HG03139 (cell line): ENCODE measurements at regions not wholly inside any gene's neighbourhood (a gene's known extent, or its start where the extent isn't known, plus 50 kb on each side); places are given as distances from the start of the nearest gene placed in this dataset.
"Not testable (repeated sequence)": the region's sequence is repeated elsewhere in the genome, so short reads cannot be mapped to it uniquely, and the experiment has no call there.

Source experiments
- ATAC-seq: cut with Tn5 transposase; IDR thresholded peaks from one replicate; pipeline ENCODE4 v1.9.1; 2021; ENCODE audit not compliant: unreplicated experiment

DNA sequence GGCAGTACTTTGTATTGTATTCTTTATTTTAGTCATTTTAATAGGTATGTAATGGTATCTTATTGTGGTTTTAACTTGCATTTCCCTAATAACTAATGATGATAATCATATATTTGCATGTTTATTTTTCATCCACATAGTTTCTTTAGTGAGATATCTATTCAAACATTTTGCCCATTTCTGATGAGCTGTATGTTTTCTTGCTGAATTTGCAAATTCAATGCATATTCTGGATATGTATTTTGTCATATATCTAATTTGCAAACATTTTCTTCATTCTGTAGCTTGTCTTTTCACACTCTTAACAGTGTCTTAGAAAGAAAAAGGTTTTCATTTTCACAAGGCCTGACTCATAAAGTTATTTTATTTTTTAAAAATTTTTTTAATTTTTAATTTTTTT, 372.1 kb downstream of the ZNF674 start:
- no peak for ATAC-seq

DNA sequence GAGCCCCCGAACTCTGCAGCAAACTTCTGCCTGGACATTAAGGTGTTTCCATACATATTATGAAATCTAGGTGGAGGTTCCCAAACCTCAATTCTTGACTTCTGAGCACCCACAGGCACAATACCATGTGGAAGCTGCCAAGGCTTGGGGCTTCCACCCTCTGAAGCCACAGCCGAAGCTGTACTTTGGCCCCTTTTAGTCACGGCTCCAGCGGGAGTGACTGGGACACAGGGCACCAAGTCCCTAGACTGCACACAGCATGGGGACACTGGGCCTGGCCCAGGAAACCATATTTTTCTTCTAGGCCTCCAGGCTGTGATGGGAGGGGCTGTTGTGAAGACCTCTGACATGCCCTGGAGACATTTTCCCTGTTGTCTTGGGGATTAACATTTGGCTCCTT, 373.8 kb downstream of the ZNF674 start:
- not testable (repeated sequence) for ATAC-seq

DNA sequence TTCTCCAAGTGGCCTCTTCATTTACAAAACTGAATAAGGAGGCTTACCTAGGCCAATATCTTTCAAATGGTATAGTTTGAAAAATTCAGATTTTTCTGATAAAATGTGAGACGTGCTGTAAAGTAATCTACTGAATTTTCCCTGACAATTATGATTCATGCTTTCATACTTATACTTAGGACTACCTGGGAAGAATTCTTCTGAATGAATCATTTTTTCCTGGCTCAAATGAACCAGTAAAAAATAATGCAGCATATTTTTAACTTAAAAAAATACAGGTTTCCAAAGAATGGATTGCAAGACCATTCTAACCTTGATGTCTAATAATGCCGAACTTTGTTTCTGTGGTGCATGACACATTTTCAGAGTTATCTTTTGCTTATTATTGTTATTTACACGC, 375.4 kb downstream of the ZNF674 start:
- ATAC-seq, result no peak

DNA sequence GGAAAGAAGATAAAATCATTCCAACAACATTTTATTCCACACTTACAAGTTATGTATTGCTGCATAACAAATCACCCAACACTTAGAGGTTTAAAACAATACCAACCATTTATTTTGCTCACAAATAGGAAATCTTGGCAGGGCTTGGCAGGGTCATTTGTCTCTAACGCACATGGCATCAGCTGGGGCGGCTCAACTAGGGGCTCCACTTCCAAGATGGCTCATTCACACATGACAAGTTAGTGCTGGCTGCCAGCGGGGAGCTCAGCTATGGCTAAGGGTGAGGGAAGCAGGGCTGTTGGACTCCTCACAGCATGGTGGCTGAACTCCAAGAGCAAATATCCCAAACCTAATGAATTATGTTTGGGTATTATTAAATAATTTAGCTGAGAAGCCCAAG, 377.0 kb downstream of the ZNF674 start:
- ATAC-seq, result no peak

DNA sequence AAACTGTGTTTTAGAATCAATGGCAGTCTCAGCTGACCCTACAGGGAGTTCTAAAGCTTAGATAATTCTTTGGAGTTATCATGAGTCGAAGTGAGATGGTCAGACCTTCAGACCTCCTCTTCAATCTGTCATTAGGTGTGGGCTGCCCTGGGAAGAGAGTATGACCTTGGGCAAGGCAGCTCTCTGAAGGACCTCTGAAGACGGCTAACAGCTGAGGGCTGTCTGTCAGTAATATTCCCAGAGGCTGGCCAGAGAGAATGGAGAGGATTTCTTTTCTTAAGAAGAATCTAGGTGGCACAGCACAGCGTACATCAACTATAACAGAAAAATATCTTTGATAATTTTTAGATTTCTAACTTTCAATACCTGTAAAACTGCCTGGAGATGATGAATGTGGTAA, 379.4 kb downstream of the ZNF674 start:
- ATAC-seq, result no peak

DNA sequence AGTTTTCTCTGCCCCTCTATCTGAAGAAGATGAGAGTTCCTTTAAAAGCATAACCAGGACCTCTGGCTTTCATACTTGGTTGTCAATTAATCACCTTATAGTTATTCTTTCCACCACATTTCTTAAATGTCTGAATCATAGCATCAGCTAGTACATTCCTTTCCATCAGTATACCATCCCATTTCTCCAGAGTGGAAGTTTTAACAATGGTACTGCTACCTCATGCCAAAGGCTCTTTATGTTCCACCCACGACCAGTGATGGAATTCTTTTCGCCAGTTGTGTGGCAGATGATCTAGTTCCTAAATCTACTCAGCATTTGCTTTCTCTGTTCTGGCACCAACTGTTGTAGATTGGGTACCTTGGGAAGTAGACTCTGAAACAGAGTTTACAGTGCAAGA, 379.8 kb downstream of the ZNF674 start:
- no peak for ATAC-seq

- ATAC-seq, result no peak
Measured at GRCh38 chrX:46152756-46153155, 392.5 kb downstream of the ZNF674 start.

DNA sequence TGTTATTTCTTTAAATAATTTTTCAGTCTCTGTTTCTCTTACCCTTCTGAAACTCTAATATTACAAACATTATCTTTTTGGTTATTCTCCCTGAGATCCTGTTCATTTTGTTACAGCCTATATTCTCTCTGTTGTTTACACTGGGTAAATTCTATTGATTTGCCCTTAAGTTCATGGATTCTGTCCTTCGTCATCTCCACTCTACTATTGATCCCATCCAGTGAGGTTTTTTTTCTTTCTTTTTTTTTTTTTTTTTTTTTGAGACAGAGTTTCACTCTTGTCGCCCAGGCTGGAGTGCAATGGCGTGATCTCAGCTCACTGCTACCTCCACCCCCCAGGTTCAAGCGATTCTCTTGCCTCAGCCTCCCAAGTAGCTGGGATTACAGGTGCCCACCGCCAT, 393.9 kb downstream of the ZNF674 start:
- ATAC-seq, result not testable (repeated sequence)

DNA sequence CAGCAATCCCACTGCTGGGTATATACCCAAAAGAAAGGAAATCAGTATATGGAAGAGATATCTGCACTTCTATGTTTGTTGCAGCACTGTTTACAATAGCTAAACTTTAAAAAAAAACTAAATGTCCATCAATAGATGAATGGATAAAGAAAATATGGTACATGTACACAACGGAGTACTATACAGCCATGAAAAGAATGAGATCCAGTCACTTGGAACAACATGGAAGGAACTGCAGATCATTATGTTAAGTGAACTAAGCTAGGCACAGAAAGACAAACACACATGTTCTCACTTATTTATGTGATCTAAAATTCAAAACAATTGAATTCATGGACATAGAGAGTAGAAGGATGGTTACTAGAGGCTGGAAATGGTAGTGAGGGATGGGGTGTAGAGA, 400.7 kb downstream of the ZNF674 start:
- ATAC-seq, result no peak

GRCh38 chrX:46140272-46140671, 404.9 kb downstream of the ZNF674 start:
- ATAC-seq, result no peak

DNA sequence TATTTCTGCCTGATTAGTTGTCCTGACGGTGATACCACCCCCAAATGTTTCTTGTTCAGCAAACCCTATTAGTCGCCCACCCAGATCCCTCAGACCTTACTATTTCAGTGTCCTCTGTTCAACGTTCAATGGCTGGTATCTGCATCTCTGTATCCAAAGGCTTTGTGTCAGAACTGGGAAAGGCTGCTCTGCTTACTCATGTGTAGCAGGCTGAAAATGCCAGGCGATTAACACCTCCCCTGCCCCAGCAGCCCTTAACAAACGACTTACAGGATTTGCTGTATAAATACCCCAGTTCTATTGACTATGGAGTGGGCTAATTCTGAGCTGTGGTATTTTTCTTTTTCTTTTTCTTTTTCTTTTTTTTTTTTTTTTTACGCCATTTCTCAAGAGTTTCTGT, 415.0 kb downstream of the ZNF674 start:
- no peak for ATAC-seq

DNA sequence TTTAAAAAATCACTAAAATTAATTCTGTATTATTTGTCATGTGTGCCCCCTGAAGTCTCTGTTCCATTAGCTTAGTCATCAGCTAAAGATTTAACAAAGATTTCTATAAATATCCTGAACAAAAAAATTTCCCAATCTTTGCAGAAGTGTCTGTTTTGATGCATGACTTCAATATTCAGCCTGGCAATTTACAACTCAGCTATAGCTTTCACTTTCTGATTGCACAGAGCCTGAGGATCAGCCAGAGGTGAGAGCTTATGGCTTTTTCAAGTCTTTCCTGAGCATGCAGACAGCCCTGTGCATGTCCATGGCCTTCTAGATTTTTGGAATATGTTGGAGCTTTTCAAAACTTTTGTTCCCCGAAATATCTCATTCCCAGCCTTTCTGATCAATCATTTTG, 420.1 kb downstream of the ZNF674 start:
- ATAC-seq, result no peak

- no peak for ATAC-seq
Measured at GRCh38 chrX:46117234-46117633, 428.0 kb downstream of the ZNF674 start.

- not testable (repeated sequence) for ATAC-seq
Measured at GRCh38 chrX:46087310-46087709, 457.9 kb downstream of the ZNF674 start.

DNA sequence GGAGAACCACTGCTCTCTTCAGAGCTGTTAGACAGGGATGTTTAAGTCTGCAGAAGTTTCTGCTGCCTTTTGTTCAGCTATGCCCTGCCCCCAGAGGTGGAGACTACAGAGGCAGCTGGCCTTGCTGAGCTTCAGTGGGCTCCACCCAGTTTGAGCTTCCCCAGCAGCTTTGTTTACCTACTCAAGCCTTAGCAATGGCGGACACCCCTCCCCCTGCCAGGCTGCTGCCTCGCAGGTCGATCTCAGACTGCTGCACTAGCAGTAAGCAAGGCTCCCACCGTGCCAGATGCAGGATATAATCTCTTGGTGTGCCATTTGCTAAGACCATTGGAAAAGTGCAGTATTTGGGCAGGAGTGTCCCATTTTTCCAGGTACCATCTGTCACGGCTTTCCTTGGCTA, 465.1 kb downstream of the ZNF674 start:
- ATAC-seq, result not testable (repeated sequence)

DNA sequence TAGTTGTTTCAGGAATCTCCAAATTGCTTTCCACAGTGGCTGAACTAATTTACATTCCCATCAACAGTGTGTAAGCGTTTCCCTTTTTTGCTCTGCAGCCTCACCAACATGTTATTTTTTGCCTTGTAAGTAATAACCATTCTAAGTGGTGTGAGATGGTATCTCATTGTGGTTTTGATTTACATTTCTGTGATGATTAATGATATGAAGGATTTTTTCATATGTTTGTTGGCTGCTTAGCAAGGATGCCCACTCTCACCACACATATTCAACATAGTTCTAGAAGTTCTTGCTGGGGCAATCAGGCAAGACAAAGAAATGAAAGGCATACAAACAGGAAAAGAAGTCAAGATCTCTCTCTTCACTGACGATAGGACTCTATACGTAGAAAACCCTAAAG, 472.4 kb downstream of the ZNF674 start:
- ATAC-seq, result no peak

DNA sequence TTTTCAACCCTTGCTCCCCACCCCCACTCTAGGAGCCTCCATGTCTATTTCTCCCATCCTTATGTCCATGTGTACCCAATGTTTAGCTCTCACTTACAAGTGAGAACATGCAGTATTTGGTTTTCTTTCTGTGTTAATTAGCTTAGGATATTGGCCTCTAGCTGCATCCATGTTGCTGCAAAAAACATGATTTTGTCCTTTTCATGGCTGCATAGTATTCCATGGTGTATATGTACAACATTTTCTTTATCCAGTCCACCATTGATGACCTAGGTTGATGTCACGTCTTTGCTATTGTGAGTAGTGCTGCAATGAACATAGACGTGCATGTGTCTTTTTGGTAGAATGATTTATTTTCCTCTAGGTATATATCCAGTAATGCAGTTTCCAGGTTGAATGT, 472.8 kb downstream of the ZNF674 start:
- no peak for ATAC-seq

GRCh38 chrX:46070421-46070820, 474.8 kb downstream of the ZNF674 start:
- no peak for ATAC-seq

DNA sequence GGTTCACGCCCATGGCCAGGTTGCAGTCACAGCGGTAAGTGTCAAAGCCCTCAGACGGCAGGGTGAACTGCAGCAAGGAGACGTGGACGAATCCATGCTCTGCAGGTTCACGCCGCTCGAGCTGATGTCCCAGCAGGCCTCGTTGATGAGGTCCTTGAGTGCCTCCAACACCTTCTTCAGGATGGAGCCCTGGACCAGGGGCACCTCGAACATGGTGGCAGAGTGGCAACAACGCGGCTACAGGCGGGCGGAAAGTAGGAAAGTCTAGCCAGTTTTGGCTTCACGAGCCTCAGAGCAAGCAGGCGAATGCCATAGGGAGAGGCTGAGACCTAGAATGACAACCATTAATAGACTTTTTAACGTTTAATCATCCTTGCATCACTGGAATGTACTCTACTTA, 485.9 kb downstream of the ZNF674 start:
- ATAC-seq, result no peak

DNA sequence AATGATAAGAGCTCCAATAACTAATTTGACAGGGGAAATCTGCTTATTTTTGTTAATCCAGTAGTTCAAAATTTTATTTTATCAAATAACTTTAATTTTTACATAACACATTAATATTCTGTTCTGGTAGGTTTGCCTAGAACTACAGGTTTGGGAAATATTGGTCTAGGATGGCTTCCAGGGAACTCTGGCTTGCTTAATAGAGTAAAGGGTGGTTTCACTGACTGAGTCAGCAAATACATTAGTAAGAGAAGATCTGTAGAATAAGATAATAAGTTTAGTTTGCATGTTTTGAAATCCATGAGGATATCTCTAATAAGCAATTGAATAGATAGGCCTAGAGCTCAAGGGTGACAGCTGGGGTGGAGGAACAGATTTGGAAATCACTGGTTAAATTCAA, 500.7 kb downstream of the ZNF674 start:
- ATAC-seq, result no peak

GRCh38 chrX:46040001-46040400, 505.2 kb downstream of the ZNF674 start:
- no peak for ATAC-seq

- no peak for ATAC-seq
Measured at GRCh38 chrX:46039526-46039925, 505.7 kb downstream of the ZNF674 start.

- no peak for ATAC-seq
Measured at GRCh38 chrX:46036508-46036907, 508.7 kb downstream of the ZNF674 start.

DNA sequence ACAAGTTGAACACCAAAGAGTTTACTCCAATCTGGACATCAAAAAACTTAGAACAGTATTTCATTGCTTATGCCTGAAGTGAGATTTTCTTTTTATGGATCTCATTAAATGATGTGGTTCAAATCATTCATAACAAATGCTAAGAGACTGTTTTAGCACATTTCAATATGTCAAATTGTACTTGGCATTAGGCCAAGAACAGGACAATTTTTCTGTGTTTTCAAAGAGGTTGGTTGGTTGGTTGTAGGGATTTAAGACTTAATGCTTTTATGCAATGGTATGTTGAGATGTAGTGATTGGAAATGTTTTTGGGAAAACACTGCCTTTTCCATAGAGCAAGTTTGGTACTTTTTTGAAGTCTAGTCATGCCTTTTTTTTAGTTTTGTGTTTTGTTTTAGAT, 510.4 kb downstream of the ZNF674 start:
- ATAC-seq, result no peak
